ENCODE measurements at regions not wholly inside any gene's neighbourhood (a gene's known extent, or its start where the extent isn't known, plus 50 kb on each side); places are given as distances from the start of the nearest gene placed in this dataset.

GRCh38 chrX:39480963-39481362 is 616.8 kb downstream of the BCOR start:
- 88% methylated on average over 1 of the region's 1 CpG; no CpG with 5 or more reads in 1 of the 2 experiments for WGBS, 2 experiments (ENCODE audit: insufficient coverage in 1 of 2, insufficient read length in 1 of 2)
- TF ChIP-seq CTCF (conservative IDR thresholded peaks at IDR 0.05) = no peak
- DNase-seq = no peak
- Histone ChIP-seq H3K4me1 (ENCODE audit: control insufficient read depth, insufficient read depth, low read length) (peaks cover 3% of the 10 kb centered on the region), H3K27me3 (ENCODE audit: control insufficient read depth, insufficient read depth, low read length, poor library complexity, severe bottlenecking) (no peaks in the 10 kb centered on the region), H3K9me3 (ENCODE audit: control insufficient read depth, low read length) (no peaks in the 10 kb centered on the region), H3K36me3 (ENCODE audit: control insufficient read depth, insufficient read depth, low read length) (no peaks in the 10 kb centered on the region), H3K9ac (ENCODE audit: extremely low read depth, low read length, poor library complexity, severe bottlenecking) (no peak overlapping the region), H3K27ac (ENCODE audit: low read depth, low read length) (no peak overlapping the region), H3K4me3 (ENCODE audit: low read length) (no peak overlapping the region)
- Mint-ChIP-seq H3K36me3 (ENCODE audit: low read depth) (no peaks in the 10 kb centered on the region), H3K4me3 (no peak overlapping the region), H3K27ac (no peak overlapping the region), H3K9me3 (peaks cover 31% of the 10 kb centered on the region), H3K4me1 (peaks cover 14% of the 10 kb centered on the region), H3K27me3 (ENCODE audit: insufficient read depth) (no peaks in the 10 kb centered on the region)

GRCh38 chrX:39481621-39482020 is 616.1 kb downstream of the BCOR start:
- no peaks in the 10 kb centered on the region for H3K9me3 ChIP-seq (ENCODE audit: control insufficient read depth, low read length)
- no peak overlapping the region for H3K27ac ChIP-seq (ENCODE audit: low read depth, low read length)
- Mint-ChIP-seq H3K9me3 (peaks cover 33% of the 10 kb centered on the region), H3K27ac (no peak overlapping the region), H3K4me3 (no peak overlapping the region), H3K27me3 (ENCODE audit: insufficient read depth) (no peaks in the 10 kb centered on the region), H3K36me3 (ENCODE audit: low read depth) (no peaks in the 10 kb centered on the region), H3K4me1 (peaks cover 7% of the 10 kb centered on the region)
- 86% methylated on average over 2 of the region's 4 CpGs; no CpG with 5 or more reads in 1 of the 2 experiments for whole genome bisulfite sequencing, 2 experiments (ENCODE audit: insufficient coverage in 1 of 2, insufficient read length in 1 of 2)
- TF ChIP-seq CTCF (conservative IDR thresholded peaks at IDR 0.05) = no peak
- peaks cover 3% of the 10 kb centered on the region for H3K4me1 ChIP-seq (ENCODE audit: control insufficient read depth, insufficient read depth, low read length)
- no peak overlapping the region for H3K4me3 ChIP-seq (ENCODE audit: low read length)
- H3K9ac ChIP-seq (ENCODE audit: extremely low read depth, low read length, poor library complexity, severe bottlenecking) = no peak overlapping the region
- H3K36me3 ChIP-seq (ENCODE audit: control insufficient read depth, insufficient read depth, low read length) = no peaks in the 10 kb centered on the region
- no peaks in the 10 kb centered on the region for H3K27me3 ChIP-seq (ENCODE audit: control insufficient read depth, insufficient read depth, low read length, poor library complexity, severe bottlenecking)
- no peak for DNase-seq

- Mint-ChIP-seq H3K36me3 (ENCODE audit: low read depth) (no peaks in the 10 kb centered on the region), H3K9me3 (peaks cover 29% of the 10 kb centered on the region), H3K4me3 (no peak overlapping the region), H3K27me3 (ENCODE audit: insufficient read depth) (no peaks in the 10 kb centered on the region), H3K4me1 (no peaks in the 10 kb centered on the region), H3K27ac (no peak overlapping the region)
- TF ChIP-seq CTCF (conservative IDR thresholded peaks at IDR 0.05) = no peak
- H3K9ac ChIP-seq (ENCODE audit: extremely low read depth, low read length, poor library complexity, severe bottlenecking) = no peak overlapping the region
- no peak overlapping the region for H3K4me3 ChIP-seq (ENCODE audit: low read length)
- WGBS, 2 experiments (ENCODE audit: insufficient coverage in 1 of 2, insufficient read length in 1 of 2) = 57 to 87% methylated on average over 1 to 11 of the region's 12 CpGs
- H3K9me3 ChIP-seq (ENCODE audit: control insufficient read depth, low read length) = no peaks in the 10 kb centered on the region
- no peaks in the 10 kb centered on the region for H3K4me1 ChIP-seq (ENCODE audit: control insufficient read depth, insufficient read depth, low read length)
- no peak for DNase-seq
- H3K27ac ChIP-seq (ENCODE audit: low read depth, low read length) = no peak overlapping the region
- H3K27me3 ChIP-seq (ENCODE audit: control insufficient read depth, insufficient read depth, low read length, poor library complexity, severe bottlenecking) = no peaks in the 10 kb centered on the region
- no peaks in the 10 kb centered on the region for H3K36me3 ChIP-seq (ENCODE audit: control insufficient read depth, insufficient read depth, low read length)
Observed at GRCh38 chrX:39484159-39485068, 613.3 kb downstream of the BCOR start.

Measured in endodermal cell (in vitro differentiated cells).